Mucosa of descending colon (tissue), 3 donors: ENCODE measurements at regions not wholly inside any gene's neighbourhood (a gene's known extent, or its start where the extent isn't known, plus 50 kb on each side); places are given as distances from the start of the nearest gene placed in this dataset.
"Not testable (repeated sequence)": the region's sequence is repeated elsewhere in the genome, so short reads cannot be mapped to it uniquely, and the experiment has no call there.

Experiments
- ATAC-seq: fragments of 200-7000 bp; cut with Tn5 transposase; one replicate; pipeline ENCODE4 v1.9.1; 2020; ENCODE audit warnings: mild to moderate bottlenecking, moderate library complexity
- DNase-seq, 3 donors: peaks; one replicate each; pipeline ENCODE4 v3.0.0-alpha.2; 2020
- H3K36me3 ChIP-seq: fragments of 200-600 bp; one replicate; pipeline ENCODE4 v1.8.0; 2021; ENCODE audit warnings: low read depth, mild to moderate bottlenecking
- H3K4me1 ChIP-seq: fragments of 200-600 bp; one replicate; pipeline ENCODE4 v1.8.0; 2021; ENCODE audit warnings: low read depth, mild to moderate bottlenecking
- H3K4me3 ChIP-seq: fragments of 200-600 bp; one replicate; pipeline ENCODE4 v1.8.0; 2021; ENCODE audit warnings: mild to moderate bottlenecking
- H3K9me3 ChIP-seq: fragments of 200-600 bp; one replicate; pipeline ENCODE4 v1.8.0; 2021; ENCODE audit warnings: mild to moderate bottlenecking
- CTCF ChIP-seq: fragments of 200-600 bp; IDR thresholded peaks from one replicate; pipeline ENCODE4 v1.8.0; 2022; ENCODE audit warnings: antibody characterized with exemption, mild to moderate bottlenecking
- intact Hi-C, 2 donors: fragments of 100-400 bp; cut with DNase I in 1 of 2; cut with micrococcal nuclease in 1 of 2; formaldehyde crosslinking; loops; one replicate each; pipeline versions ENCODE4 v1.11.0 to v1.11.1; 2022; cut with DNase I, micrococcal nuclease
- donor health status: DM: no; HTN: no; CAD: no; lungs with moderate emphysema.
- donor health status: DM: no; HTN: no; CAD: no.
- donor health status: DM: no; HTN: yes; CAD: no.

DNA sequence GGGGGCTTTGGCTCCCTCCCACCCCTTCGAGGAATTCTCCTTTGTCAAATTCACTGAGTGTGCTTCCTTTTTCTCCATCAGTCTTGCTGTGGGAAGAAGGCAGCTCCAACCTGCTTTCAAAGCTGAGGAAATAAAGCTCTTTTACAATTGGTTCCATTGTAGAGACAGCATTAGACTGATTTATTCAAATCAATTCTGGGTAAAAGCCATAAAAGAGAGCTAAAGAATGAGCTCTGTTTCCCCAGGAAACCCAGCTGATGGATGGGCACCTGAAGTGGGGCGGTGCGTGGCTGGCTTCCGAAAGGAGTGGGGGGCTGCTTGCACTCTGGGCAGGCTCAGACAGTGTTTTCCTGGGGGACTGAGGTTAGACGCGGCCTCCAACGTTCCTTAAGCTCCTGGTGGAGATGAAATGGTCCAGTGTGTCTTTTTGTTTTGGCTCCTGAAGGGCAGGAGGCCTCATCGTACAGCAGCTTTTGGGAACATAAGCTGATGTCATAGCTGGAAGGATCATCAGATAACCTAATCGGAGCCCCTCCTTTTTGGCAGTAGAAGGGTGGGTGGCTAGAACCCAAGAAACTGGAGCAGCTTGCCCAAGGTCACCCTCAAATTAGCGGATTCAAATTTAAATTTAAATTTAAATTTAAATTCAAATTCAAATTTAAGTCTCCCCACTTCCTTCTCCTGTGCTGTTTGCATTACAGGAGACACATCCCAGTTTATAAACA is 128.5 kb upstream of the EEF2KMT start:
- no peak for TF ChIP-seq CTCF
- no peak overlapping the region for H3K4me3 ChIP-seq
- H3K4me1 ChIP-seq: peaks cover 9% of the 10 kb centered on the region
- no peaks in the 10 kb centered on the region for H3K9me3 ChIP-seq
- intact Hi-C loops: no loop called here
- no peaks in the 10 kb centered on the region for H3K36me3 ChIP-seq
- DNase-seq: no peak
- no peak for ATAC-seq

GRCh38 chr16:5222761-5223160 is 125.2 kb upstream of the EEF2KMT start:
- peak; percentile 90 for ATAC-seq
- no peak for DNase-seq
- Histone ChIP-seq H3K9me3 (no peaks in the 10 kb centered on the region), H3K36me3 (no peaks in the 10 kb centered on the region), H3K4me1 (peaks cover 9% of the 10 kb centered on the region), H3K4me3 (no peak overlapping the region)
- intact Hi-C loops: no loop called here
- TF ChIP-seq CTCF: no peak

DNA sequence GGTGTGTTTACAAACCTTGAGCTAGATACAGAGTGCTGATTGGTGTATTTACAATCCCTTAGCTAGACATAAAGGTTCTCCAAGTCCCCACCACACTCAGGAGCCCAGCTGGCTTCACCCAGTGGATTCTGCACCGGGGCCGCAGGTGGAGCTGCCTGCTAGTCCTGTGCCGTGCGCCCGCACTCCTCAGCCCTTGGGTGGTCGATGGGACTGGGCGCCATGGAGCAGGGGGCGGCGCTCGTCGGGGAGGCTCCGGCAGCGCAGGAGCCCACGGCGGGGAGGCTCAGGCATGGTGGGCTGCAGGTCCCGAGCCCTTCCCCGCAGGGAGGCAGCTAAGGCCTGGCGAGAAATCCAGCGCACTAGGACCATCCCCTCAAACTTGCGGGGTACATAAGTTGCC is 124.2 kb upstream of the EEF2KMT start:
- H3K4me3 ChIP-seq, H3K9me3 ChIP-seq, H3K4me1 ChIP-seq, intact Hi-C loops, H3K36me3 ChIP-seq, ATAC-seq, DNase-seq: not testable (repeated sequence)

DNA sequence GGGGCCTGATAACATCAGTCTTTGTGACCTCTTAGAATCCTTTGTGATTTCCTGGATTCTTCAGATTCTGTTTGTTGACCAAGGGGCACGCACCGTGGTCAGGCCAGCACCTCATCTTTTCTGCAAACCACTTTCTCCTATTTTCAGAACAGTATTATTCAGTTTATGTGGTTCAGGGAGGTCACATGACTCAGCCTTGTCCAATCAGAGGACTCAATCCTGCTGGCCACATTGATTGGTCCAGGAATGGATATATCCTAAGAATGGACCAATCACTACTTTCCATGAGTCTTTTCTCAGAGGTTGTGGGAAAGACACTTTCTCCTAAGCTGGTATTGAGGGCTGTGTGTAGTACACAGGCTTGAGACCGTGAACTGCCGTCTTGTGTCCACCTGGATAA is 123.1 kb upstream of the EEF2KMT start:
- H3K4me1 ChIP-seq: peaks cover 9% of the 10 kb centered on the region
- H3K36me3 ChIP-seq: no peaks in the 10 kb centered on the region
- no peak overlapping the region for H3K4me3 ChIP-seq
- H3K9me3 ChIP-seq: no peaks in the 10 kb centered on the region
- DNase-seq (no peak), ATAC-seq (no peak)
- intact Hi-C loops: no loop called here
- TF ChIP-seq CTCF: no peak

DNA sequence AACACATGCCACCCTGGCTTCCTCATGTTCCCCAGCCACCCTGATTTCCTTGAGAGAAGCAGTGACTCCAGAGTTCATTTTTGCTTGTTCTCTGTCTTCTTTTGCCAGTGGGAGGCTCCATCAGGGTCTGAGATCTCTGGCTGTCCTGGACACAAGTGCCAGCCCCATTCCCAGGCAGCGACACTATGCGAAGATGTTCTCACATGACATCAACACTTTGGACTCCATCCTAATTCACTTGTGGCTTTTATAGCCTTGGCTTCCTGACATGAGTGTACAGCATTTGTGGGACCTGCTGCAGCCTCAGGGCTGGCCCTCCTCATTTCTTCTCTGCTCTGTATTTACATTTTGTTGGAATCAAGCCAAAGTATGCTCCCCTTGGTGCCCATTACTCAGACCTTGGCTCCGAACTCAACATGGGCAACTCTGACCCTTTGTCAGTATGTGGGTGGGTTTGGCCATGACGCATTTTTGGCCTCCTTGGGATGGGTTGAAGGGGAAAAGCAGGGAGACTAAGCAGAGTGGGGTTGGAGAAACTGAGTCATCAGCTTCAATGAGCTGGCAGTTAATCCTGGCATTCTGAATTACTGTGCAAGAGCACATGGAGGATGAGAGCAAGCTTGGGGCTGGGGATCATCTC is 119.0 kb upstream of the EEF2KMT start:
- Histone ChIP-seq H3K9me3 (no peaks in the 10 kb centered on the region), H3K36me3 (no peaks in the 10 kb centered on the region), H3K4me3 (no peak overlapping the region), H3K4me1 (no peaks in the 10 kb centered on the region)
- no peak for ATAC-seq
- intact Hi-C loops: no loop called here
- no peak for DNase-seq
- no peak for TF ChIP-seq CTCF

GRCh38 chr16:5215901-5216300 is 118.3 kb upstream of the EEF2KMT start:
- Histone ChIP-seq H3K9me3 (no peaks in the 10 kb centered on the region), H3K4me3 (no peak overlapping the region), H3K36me3 (no peaks in the 10 kb centered on the region), H3K4me1 (no peaks in the 10 kb centered on the region)
- intact Hi-C loops: no loop called here
- TF ChIP-seq CTCF: no peak
- peak in 1 of 3 donors; percentile 31 for DNase-seq
- peak; percentile 40 for ATAC-seq
